CD14-positive monocyte (primary cell): ENCODE measurements at regions not wholly inside any gene's neighbourhood (a gene's known extent, or its start where the extent isn't known, plus 50 kb on each side); places are given as distances from the start of the nearest gene placed in this dataset.

ENCODE experiments used
- DNase-seq, 3 donors: peaks; one replicate each; pipeline ENCODE4 v3.0.0-alpha.2; 2011 to 2022
- H2AFZ ChIP-seq: 2 replicates; pipeline ENCODE4 v1.6.0; 2012; ENCODE audit warnings: mild to moderate bottlenecking, low read depth, low read length, inconsistent platforms; ENCODE audit not compliant: insufficient read depth, poor library complexity, severe bottlenecking
- H3K27ac ChIP-seq, 2 donors: 1 replicate in 1 of 2; 2 replicates in 1 of 2; pipeline ENCODE4 v1.5.1; 2012 to 2013; ENCODE audit warnings: low read length in 2 of 2, control low read depth in 1 of 2, inconsistent platforms in 1 of 2, low read depth in 1 of 2, mild to moderate bottlenecking in 1 of 2
- H3K27me3 ChIP-seq, 2 donors: one replicate each; pipeline versions ENCODE4 v1.6.0 to v1.6.1; 2011 to 2013; ENCODE audit warnings: low read length in 2 of 2; ENCODE audit not compliant: control insufficient read depth in 2 of 2, insufficient read depth in 2 of 2
- H3K36me3 ChIP-seq, 2 donors: replicated peaks in 1 of 2; 1 replicate in 1 of 2; 2 replicates in 1 of 2; pipeline versions ENCODE4 v1.5.1 to v1.6.1; 2012 to 2013; ENCODE audit warnings: low read length in 2 of 2, control low read depth in 1 of 2, inconsistent platforms in 1 of 2, mild to moderate bottlenecking in 1 of 2; ENCODE audit not compliant: insufficient read depth in 2 of 2, control insufficient read depth in 1 of 2
- H3K4me1 ChIP-seq, 2 donors: 1 replicate in 1 of 2; 2 replicates in 1 of 2; pipeline versions ENCODE4 v1.5.1 to v1.6.1; 2012 to 2013; ENCODE audit warnings: low read length in 2 of 2, control low read depth in 1 of 2, inconsistent platforms in 1 of 2, mild to moderate bottlenecking in 1 of 2, moderate library complexity in 1 of 2; ENCODE audit not compliant: insufficient read depth in 2 of 2, control insufficient read depth in 1 of 2
- H3K4me2 ChIP-seq: replicated peaks from 2 replicates; pipeline ENCODE3; 2012; ENCODE audit warnings: low read length, moderate library complexity, mild to moderate bottlenecking; ENCODE audit not compliant: poor library complexity, severe bottlenecking; ENCODE audit errors: extremely low read depth
- H3K4me3 ChIP-seq, 3 experiments: fragments of 200-600 bp in 1 of 3; sonication (generic) in 1 of 3; replicated peaks in 1 of 3; 1 replicate in 2 of 3; 2 replicates in 1 of 3; pipeline ENCODE4 v1.5.1; 2011 to 2013; ENCODE audit warnings: low read length in 3 of 3, mild to moderate bottlenecking in 3 of 3, control low read depth in 2 of 3, low read depth in 2 of 3, inconsistent platforms in 1 of 3, moderate library complexity in 1 of 3
- H3K79me2 ChIP-seq: 2 replicates; pipeline ENCODE4 v1.6.0; 2012; ENCODE audit warnings: mild to moderate bottlenecking, control low read depth, inconsistent platforms, low read length, moderate library complexity; ENCODE audit not compliant: insufficient read depth
- H3K9ac ChIP-seq: 2 replicates; pipeline ENCODE4 v1.6.0; 2017; ENCODE audit warnings: low read length, mild to moderate bottlenecking; ENCODE audit not compliant: insufficient read depth, poor library complexity, severe bottlenecking
- H3K9me3 ChIP-seq, 2 donors: replicated peaks in 1 of 2; 1 replicate in 1 of 2; 2 replicates in 1 of 2; pipeline versions ENCODE4 v1.5.1 to v1.6.1; 2012 to 2013; ENCODE audit warnings: low read length in 2 of 2, control low read depth in 1 of 2; ENCODE audit not compliant: control insufficient read depth in 1 of 2, insufficient read depth in 1 of 2
- H4K20me1 ChIP-seq: 2 replicates; pipeline ENCODE4 v1.6.0; 2012; ENCODE audit warnings: mild to moderate bottlenecking, low read length, control low read depth, moderate library complexity; ENCODE audit not compliant: insufficient read depth
- H3K27ac Mint-ChIP-seq, 7 donors: one replicate each; pipeline ENCODE4 v1.8.0; 2020; ENCODE audit warnings: mild to moderate bottlenecking in 7 of 7, mixed read lengths in 7 of 7, moderate library complexity in 6 of 7, inconsistent platforms in 2 of 7
- H3K27me3 Mint-ChIP-seq, 3 donors: one replicate each; pipeline ENCODE4 v1.8.0; 2021 to 2022; ENCODE audit warnings: low read depth in 3 of 3, mild to moderate bottlenecking in 3 of 3, mixed read lengths in 3 of 3, moderate library complexity in 3 of 3, inconsistent platforms in 1 of 3
- H3K36me3 Mint-ChIP-seq, 2 donors: one replicate each; pipeline ENCODE4 v1.8.0; 2020; ENCODE audit warnings: mixed read lengths in 2 of 2, inconsistent platforms in 1 of 2, mild to moderate bottlenecking in 1 of 2
- H3K4me1 Mint-ChIP-seq: one replicate; pipeline ENCODE4 v1.8.0; 2020; ENCODE audit warnings: mild to moderate bottlenecking, mixed read lengths
- H3K4me3 Mint-ChIP-seq, 2 donors: one replicate each; pipeline ENCODE4 v1.8.0; 2020; ENCODE audit warnings: mild to moderate bottlenecking in 2 of 2, mixed read lengths in 2 of 2, moderate library complexity in 1 of 2
- H3K9me3 Mint-ChIP-seq, 7 donors: one replicate each; pipeline ENCODE4 v1.8.0; 2020 to 2022; ENCODE audit warnings: mixed read lengths in 7 of 7, mild to moderate bottlenecking in 6 of 7, moderate library complexity in 6 of 7, inconsistent platforms in 2 of 7
- WGBS: methylation state at CpG from one replicate; pipeline ENCODE4 v1.1.5; 2013; ENCODE audit warnings: missing lambda C conversion rate; ENCODE audit not compliant: insufficient coverage; 5-methylcytosine and 5-hydroxymethylcytosine counted together
- intact Hi-C, 2 donors: fragments of 100-400 bp; cut with micrococcal nuclease; formaldehyde crosslinking; loops; one replicate each; pipeline versions ENCODE4 v1.15.0 to v1.15.1; 2023
- TF ChIP-seq, protein P1 (sequence below): fragments of 200-600 bp; IDR thresholded peaks from one replicate; pipeline ENCODE4 v1.8.0; 2022; ENCODE audit warnings: antibody characterized with exemption, mild to moderate bottlenecking

DNA sequence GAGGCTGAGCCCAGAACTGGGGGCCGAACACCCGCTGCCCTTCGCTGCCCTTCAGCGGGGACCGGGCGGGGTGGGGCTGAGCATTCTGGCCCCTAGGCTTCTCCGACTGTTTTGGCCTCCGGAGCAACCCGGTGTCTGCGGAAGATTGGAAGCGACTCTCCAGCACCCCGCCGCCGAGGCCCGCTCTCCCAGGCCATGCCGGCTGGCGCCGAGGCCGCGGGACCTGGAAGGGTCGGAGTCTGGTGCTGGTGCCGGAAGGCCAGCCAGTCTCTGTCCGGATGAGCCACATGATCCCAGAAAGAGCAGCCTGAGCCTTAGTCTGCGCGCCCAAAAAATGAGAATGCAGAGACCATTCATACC, 272.0 kb downstream of the FOXD2 start:
- peak overlapping the region in 1 of 2 donors; percentile 70 for H3K4me3 Mint-ChIP-seq
- peaks cover 0 to 3% (median 0%) of the 10 kb centered on the region in 7 donors for H3K9me3 Mint-ChIP-seq
- no peak overlapping the region for H3K27ac Mint-ChIP-seq
- H2AFZ ChIP-seq = peak overlapping the region; percentile 41
- peaks cover 14% of the 10 kb centered on the region for H3K4me1 Mint-ChIP-seq
- WGBS = 1% methylated on average over 25 of the region's 25 CpGs
- H3K27me3 ChIP-seq = peaks cover 50 to 89% of the 10 kb centered on the region in 2 donors
- no peaks in the 10 kb centered on the region for H4K20me1 ChIP-seq
- TF ChIP-seq, protein P1, sequence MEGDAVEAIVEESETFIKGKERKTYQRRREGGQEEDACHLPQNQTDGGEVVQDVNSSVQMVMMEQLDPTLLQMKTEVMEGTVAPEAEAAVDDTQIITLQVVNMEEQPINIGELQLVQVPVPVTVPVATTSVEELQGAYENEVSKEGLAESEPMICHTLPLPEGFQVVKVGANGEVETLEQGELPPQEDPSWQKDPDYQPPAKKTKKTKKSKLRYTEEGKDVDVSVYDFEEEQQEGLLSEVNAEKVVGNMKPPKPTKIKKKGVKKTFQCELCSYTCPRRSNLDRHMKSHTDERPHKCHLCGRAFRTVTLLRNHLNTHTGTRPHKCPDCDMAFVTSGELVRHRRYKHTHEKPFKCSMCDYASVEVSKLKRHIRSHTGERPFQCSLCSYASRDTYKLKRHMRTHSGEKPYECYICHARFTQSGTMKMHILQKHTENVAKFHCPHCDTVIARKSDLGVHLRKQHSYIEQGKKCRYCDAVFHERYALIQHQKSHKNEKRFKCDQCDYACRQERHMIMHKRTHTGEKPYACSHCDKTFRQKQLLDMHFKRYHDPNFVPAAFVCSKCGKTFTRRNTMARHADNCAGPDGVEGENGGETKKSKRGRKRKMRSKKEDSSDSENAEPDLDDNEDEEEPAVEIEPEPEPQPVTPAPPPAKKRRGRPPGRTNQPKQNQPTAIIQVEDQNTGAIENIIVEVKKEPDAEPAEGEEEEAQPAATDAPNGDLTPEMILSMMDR = no peak
- H3K4me3 ChIP-seq = peak overlapping the region in 1 of 3 experiments; percentile 8
- H3K9me3 ChIP-seq = peaks cover 0 to 9% of the 10 kb centered on the region in 2 donors
- no peaks in the 10 kb centered on the region for H3K79me2 ChIP-seq
- peaks cover 73 to 86% (median 76%) of the 10 kb centered on the region in 3 donors for H3K27me3 Mint-ChIP-seq
- DNase-seq = no peak
- H3K9ac ChIP-seq = no peak overlapping the region
- intact Hi-C loops = loop anchor here (5.0 to 10.0 kb wide), 3 partner anchors 275 to 518 kb away; partner anchors contain the start of genes FOXD2 (in 1 of the 2) and PDZK1IP1 (in 1 of the 2)
- H3K36me3 ChIP-seq = no peaks in the 10 kb centered on the region
- peaks cover 9 to 15% of the 10 kb centered on the region in 2 donors for H3K4me1 ChIP-seq
- no peak overlapping the region for H3K27ac ChIP-seq
- H3K4me2 ChIP-seq = peak overlapping the region; percentile 33
- no peaks in the 10 kb centered on the region for H3K36me3 Mint-ChIP-seq

- peaks cover 48 to 93% of the 10 kb centered on the region in 2 donors for H3K27me3 ChIP-seq
- peaks cover 0 to 9% of the 10 kb centered on the region in 2 donors for H3K9me3 ChIP-seq
- no peaks in the 10 kb centered on the region for H4K20me1 ChIP-seq
- intact Hi-C loops = loop anchor here (5.0 to 10.0 kb wide), 2 partner anchors 276 to 323 kb away; partner anchors contain the start of gene FOXD2 (in 1 of the 2)
- WGBS = 4% methylated on average over 42 of the region's 46 CpGs
- Mint-ChIP-seq H3K27ac (no peak overlapping the region), H3K9me3 (peaks cover 0 to 3% (median 0%) of the 10 kb centered on the region in 7 donors), H3K4me3 (peak overlapping the region in 1 of 2 donors; percentile 70), H3K27me3 (peaks cover 76 to 82% (median 77%) of the 10 kb centered on the region in 3 donors), H3K4me1 (peaks cover 14% of the 10 kb centered on the region), H3K36me3 (no peaks in the 10 kb centered on the region)
- peak overlapping the region; percentile 41 for H2AFZ ChIP-seq
- H3K79me2 ChIP-seq = no peaks in the 10 kb centered on the region
- H3K4me3 ChIP-seq = no peak overlapping the region
- H3K27ac ChIP-seq = no peak overlapping the region
- H3K36me3 ChIP-seq = no peaks in the 10 kb centered on the region
- TF ChIP-seq, protein P1 = peak; percentile 94
- DNase-seq = peak; percentile 23 to 48 (median 28)
- H3K4me1 ChIP-seq = peaks cover 9 to 15% of the 10 kb centered on the region in 2 donors
- H3K4me2 ChIP-seq = peak overlapping the region; percentile 11
- H3K9ac ChIP-seq = no peak overlapping the region
These were observed 272.7 kb downstream of the FOXD2 start for GRCh38 chr1:47710329-47711071.
